Upper lobe of left lung (tissue), 4 donors: ENCODE measurements at regions not wholly inside any gene's neighbourhood (a gene's known extent, or its start where the extent isn't known, plus 50 kb on each side); places are given as distances from the start of the nearest gene placed in this dataset.

Experiments
- CTCF ChIP-seq, 6 experiments: fragments of 450-650 bp in 4 of 6; fragments of 200-600 bp in 2 of 6; sonication (generic) in 2 of 6; IDR thresholded peaks; one replicate each; pipeline ENCODE4 v1.5.1; 2016 to 2019; ENCODE audit warnings: antibody characterized with exemption in 6 of 6
- EP300 ChIP-seq, 4 donors: sonication (generic); formaldehyde crosslinking; IDR thresholded peaks; one replicate each; pipeline ENCODE4 v1.5.1; 2017; ENCODE audit warnings: antibody characterized with exemption in 4 of 4, control low read depth in 2 of 4
- POLR2AphosphoS5 ChIP-seq, 2 donors: sonication (generic); formaldehyde crosslinking; IDR thresholded peaks; one replicate each; pipeline ENCODE4 v1.5.1; 2017; ENCODE audit warnings: antibody characterized with exemption in 2 of 2

- TF ChIP-seq EP300 (IDR thresholded peaks at IDR 0.05) (no peak), CTCF (IDR thresholded peaks at IDR 0.05) (no peak), POLR2AphosphoS5 (IDR thresholded peaks at IDR 0.05) (no peak)
Observed at GRCh38 chr7:46214526-46214925, 293.5 kb upstream of the IGFBP3 start.
